ENCODE measurements at regions not wholly inside any gene's neighbourhood (a gene's known extent, or its start where the extent isn't known, plus 50 kb on each side); places are given as distances from the start of the nearest gene placed in this dataset.

DNA sequence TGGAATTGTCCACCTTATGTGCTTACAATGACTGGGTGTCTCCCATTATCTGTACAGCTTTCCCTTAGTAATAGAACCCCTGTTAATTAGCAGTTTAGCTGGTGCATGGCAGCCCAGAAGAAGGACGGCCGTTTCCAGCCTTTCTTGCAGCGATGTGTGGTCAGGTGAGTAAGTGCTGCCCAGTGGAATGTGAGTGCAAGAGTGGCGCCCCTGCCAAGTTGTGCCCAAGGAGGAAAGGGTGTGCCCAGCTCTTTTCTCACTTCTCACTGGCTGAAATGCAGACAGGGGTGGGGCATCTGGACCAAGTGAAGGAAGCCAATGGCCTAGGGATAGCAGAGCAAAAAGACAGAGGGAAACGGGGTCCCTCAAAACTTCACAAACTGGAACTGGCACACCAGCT, 296.8 kb downstream of the PREX1 start:
- TF ChIP-seq, protein P1, sequence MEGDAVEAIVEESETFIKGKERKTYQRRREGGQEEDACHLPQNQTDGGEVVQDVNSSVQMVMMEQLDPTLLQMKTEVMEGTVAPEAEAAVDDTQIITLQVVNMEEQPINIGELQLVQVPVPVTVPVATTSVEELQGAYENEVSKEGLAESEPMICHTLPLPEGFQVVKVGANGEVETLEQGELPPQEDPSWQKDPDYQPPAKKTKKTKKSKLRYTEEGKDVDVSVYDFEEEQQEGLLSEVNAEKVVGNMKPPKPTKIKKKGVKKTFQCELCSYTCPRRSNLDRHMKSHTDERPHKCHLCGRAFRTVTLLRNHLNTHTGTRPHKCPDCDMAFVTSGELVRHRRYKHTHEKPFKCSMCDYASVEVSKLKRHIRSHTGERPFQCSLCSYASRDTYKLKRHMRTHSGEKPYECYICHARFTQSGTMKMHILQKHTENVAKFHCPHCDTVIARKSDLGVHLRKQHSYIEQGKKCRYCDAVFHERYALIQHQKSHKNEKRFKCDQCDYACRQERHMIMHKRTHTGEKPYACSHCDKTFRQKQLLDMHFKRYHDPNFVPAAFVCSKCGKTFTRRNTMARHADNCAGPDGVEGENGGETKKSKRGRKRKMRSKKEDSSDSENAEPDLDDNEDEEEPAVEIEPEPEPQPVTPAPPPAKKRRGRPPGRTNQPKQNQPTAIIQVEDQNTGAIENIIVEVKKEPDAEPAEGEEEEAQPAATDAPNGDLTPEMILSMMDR (IDR thresholded peaks at IDR 0.05) = no peak
- no peak for TF ChIP-seq POLR2A (IDR thresholded peaks at IDR 0.05)
